OCI-LY3 (cell line): ENCODE measurements at regions not wholly inside any gene's neighbourhood (a gene's known extent, or its start where the extent isn't known, plus 50 kb on each side); places are given as distances from the start of the nearest gene placed in this dataset.

Experiments used
- H2AFZ ChIP-seq: fragments of 200-600, 300-600 bp; shearing (Covaris generic); 2 replicates; pipeline ENCODE4 v1.6.0; 2014; ENCODE audit warnings: antibody characterized with exemption, low read depth, low read length
- H3K27ac ChIP-seq: fragments of 200-600, 300-600 bp; sonication (generic); 2 replicates; pipeline ENCODE4 v1.5.1; 2014; ENCODE audit warnings: mild to moderate bottlenecking, low read length, moderate library complexity, mixed read lengths
- H3K27me3 ChIP-seq: fragments of 200-600, 300-600 bp; sonication (generic); 2 replicates; pipeline ENCODE4 v1.6.1; 2014; ENCODE audit warnings: low read depth, low read length, mixed read lengths
- H3K36me3 ChIP-seq: fragments of 200-600, 300-600 bp; sonication (generic); replicated peaks from 2 replicates; pipeline ENCODE3; 2014; ENCODE audit warnings: low read depth, low read length, mixed read lengths
- H3K4me1 ChIP-seq: fragments of 300-600, 200-600 bp; sonication (generic); 2 replicates; pipeline ENCODE4 v1.6.1; 2014; ENCODE audit warnings: low read length, mixed read lengths
- H3K4me2 ChIP-seq: fragments of 200-600, 300-600 bp; sonication (generic); 2 replicates; pipeline ENCODE4 v1.6.1; 2014; ENCODE audit warnings: low read length, mixed read lengths
- H3K4me3 ChIP-seq: fragments of 300-600, 200-600 bp; sonication (generic); 2 replicates; pipeline ENCODE4 v1.5.1; 2014; ENCODE audit warnings: antibody characterized with exemption, mild to moderate bottlenecking, low read length, moderate library complexity
- H3K79me2 ChIP-seq: fragments of 300-600, 200-600 bp; shearing (Covaris generic); 2 replicates; pipeline ENCODE4 v1.6.1; 2014; ENCODE audit warnings: mild to moderate bottlenecking, low read length, mixed read lengths
- H3K9ac ChIP-seq: fragments of 300-600, 200-600 bp; shearing (Covaris generic); 2 replicates; pipeline ENCODE4 v1.6.0; 2014; ENCODE audit warnings: mild to moderate bottlenecking, low read length, moderate library complexity
- H3K9me3 ChIP-seq: fragments of 200-600, 300-600 bp; shearing (Covaris generic); 2 replicates; pipeline ENCODE4 v1.6.1; 2014; ENCODE audit warnings: low read length, mixed read lengths; ENCODE audit not compliant: insufficient read depth
- H4K20me1 ChIP-seq: fragments of 200-600, 300-600 bp; sonication (generic); 2 replicates; pipeline ENCODE4 v1.6.1; 2016; ENCODE audit warnings: low read length, mixed read lengths; ENCODE audit not compliant: insufficient read depth
- EZH2phosphoT487 ChIP-seq: fragments of 200-600 bp; shearing (Covaris generic); IDR thresholded peaks from 2 replicates; pipeline ENCODE4 v1.6.1; 2018; ENCODE audit warnings: antibody characterized with exemption, mixed run types, low read depth
- TF ChIP-seq, protein P1 (sequence below): fragments of 200-600, 300-600 bp; sonication (generic); IDR thresholded peaks from 2 replicates; pipeline ENCODE4 v1.5.1; 2014; ENCODE audit warnings: antibody characterized with exemption, low read length, low read depth

DNA sequence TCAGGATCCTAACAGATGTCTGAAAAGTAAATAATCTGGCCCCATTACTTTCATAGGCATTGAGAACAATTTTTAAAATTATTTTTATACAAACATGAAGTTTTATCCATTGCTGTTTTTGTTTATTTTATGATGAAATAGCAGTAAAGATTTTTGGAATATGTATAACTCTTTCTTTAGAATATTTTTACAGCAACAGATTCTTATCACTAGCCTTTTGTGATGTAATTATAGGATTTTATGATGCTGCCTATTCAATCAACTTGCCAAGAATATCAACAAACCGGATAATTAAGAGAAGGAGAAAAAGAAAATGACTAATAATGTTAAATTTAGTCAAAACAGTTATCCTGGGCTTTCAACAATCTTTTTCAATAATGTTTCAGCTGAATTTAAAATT lies 386.3 kb downstream of the ZIC1 start:
- no peak for TF ChIP-seq EZH2phosphoT487
- TF ChIP-seq, protein P1, sequence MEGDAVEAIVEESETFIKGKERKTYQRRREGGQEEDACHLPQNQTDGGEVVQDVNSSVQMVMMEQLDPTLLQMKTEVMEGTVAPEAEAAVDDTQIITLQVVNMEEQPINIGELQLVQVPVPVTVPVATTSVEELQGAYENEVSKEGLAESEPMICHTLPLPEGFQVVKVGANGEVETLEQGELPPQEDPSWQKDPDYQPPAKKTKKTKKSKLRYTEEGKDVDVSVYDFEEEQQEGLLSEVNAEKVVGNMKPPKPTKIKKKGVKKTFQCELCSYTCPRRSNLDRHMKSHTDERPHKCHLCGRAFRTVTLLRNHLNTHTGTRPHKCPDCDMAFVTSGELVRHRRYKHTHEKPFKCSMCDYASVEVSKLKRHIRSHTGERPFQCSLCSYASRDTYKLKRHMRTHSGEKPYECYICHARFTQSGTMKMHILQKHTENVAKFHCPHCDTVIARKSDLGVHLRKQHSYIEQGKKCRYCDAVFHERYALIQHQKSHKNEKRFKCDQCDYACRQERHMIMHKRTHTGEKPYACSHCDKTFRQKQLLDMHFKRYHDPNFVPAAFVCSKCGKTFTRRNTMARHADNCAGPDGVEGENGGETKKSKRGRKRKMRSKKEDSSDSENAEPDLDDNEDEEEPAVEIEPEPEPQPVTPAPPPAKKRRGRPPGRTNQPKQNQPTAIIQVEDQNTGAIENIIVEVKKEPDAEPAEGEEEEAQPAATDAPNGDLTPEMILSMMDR: no peak
- no peak overlapping the region for H3K9ac ChIP-seq
- no peak overlapping the region for H2AFZ ChIP-seq

DNA sequence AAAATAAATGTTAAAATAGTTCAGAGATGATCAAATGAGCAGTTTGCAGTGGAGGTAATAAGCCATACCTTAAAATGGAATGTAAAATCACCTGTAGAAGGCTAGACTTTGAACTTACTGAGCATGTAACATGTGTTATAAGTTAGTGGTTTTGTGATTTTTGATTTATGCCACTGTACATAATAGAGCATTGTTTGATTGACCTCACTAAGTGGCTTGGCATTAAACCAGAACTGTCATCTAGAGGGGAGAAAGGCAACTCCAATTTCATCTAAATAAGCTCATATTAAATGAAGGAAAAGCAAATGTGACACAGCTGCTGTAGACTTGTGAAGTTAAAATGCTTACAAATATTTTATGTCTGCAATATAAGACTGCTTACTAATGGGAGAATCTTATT lies 387.9 kb downstream of the ZIC1 start:
- Histone ChIP-seq H3K4me2 (no peak overlapping the region), H3K4me1 (no peaks in the 10 kb centered on the region)
- TF ChIP-seq EZH2phosphoT487: no peak
- TF ChIP-seq, protein P1: no peak

More for the DNA sequence above, 386.3 kb downstream of the ZIC1 start:
- H3K36me3 ChIP-seq: no peaks in the 10 kb centered on the region
- no peak overlapping the region for H3K4me2 ChIP-seq
- no peaks in the 10 kb centered on the region for H4K20me1 ChIP-seq
- H3K4me1 ChIP-seq: no peaks in the 10 kb centered on the region
- no peaks in the 10 kb centered on the region for H3K79me2 ChIP-seq
- no peak overlapping the region for H3K27ac ChIP-seq
- H3K27me3 ChIP-seq: no peaks in the 10 kb centered on the region
- no peak overlapping the region for H3K4me3 ChIP-seq
- H3K9me3 ChIP-seq: no peaks in the 10 kb centered on the region

DNA sequence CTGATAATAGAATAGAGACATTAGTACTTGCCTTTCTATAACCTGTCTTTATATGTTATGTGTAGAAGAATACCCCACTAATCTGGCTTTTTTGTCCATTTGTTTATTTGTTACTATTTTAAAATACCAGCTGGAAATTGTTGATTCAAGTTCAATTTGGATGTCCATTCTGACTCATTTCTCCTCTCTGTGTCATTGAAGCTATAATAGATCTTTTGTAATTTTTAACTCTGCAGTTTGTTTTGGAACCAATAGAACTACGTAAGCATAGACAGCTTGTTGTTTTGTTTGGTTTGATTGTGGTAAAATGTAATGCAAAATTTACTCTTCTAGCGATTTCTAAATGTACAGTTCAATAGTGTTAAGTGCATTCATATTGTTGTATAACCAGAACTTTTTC lies 390.4 kb downstream of the ZIC1 start:
- Histone ChIP-seq H3K27me3 (no peaks in the 10 kb centered on the region), H3K4me3 (no peak overlapping the region), H4K20me1 (no peaks in the 10 kb centered on the region), H2AFZ (no peak overlapping the region), H3K4me2 (no peak overlapping the region), H3K36me3 (no peaks in the 10 kb centered on the region), H3K4me1 (no peaks in the 10 kb centered on the region), H3K27ac (no peak overlapping the region), H3K9ac (no peak overlapping the region), H3K9me3 (no peaks in the 10 kb centered on the region), H3K79me2 (no peaks in the 10 kb centered on the region)
- TF ChIP-seq, protein P1: no peak
- no peak for TF ChIP-seq EZH2phosphoT487

More for the DNA sequence above, 387.9 kb downstream of the ZIC1 start:
- H3K79me2 ChIP-seq: no peaks in the 10 kb centered on the region
- H3K27me3 ChIP-seq: no peaks in the 10 kb centered on the region
- H2AFZ ChIP-seq: no peak overlapping the region
- no peak overlapping the region for H3K4me3 ChIP-seq
- H3K9me3 ChIP-seq: no peaks in the 10 kb centered on the region
- H3K27ac ChIP-seq: no peak overlapping the region
- H3K9ac ChIP-seq: no peak overlapping the region
- H3K36me3 ChIP-seq: no peaks in the 10 kb centered on the region
- no peaks in the 10 kb centered on the region for H4K20me1 ChIP-seq

DNA sequence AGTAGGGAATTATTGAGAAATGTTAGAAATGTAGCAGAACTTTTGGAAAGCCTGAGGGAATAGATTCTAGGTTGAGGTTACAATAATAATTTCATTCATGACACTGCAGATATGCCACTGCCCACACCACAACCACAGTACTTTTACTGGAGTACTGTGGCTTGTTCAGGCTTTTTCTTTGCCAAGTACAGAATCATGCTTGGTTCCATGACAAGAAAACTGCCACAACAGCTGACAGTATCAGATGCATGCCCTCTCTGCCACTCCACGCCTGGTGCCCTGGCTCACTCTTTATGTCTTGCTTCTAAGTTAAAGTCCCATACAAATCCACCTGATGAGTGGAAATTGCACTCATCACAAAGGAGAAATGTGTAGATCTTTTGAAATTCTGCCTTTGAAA lies 398.6 kb downstream of the ZIC1 start:
- Histone ChIP-seq H3K27me3 (no peaks in the 10 kb centered on the region), H3K4me2 (no peak overlapping the region), H2AFZ (no peak overlapping the region), H3K79me2 (no peaks in the 10 kb centered on the region), H3K9ac (no peak overlapping the region), H4K20me1 (no peaks in the 10 kb centered on the region), H3K27ac (no peak overlapping the region), H3K9me3 (no peaks in the 10 kb centered on the region), H3K4me3 (no peak overlapping the region), H3K4me1 (no peaks in the 10 kb centered on the region), H3K36me3 (no peaks in the 10 kb centered on the region)
- TF ChIP-seq, protein P1: no peak
- TF ChIP-seq EZH2phosphoT487: no peak
